Cardiac fibroblast (primary cell): ENCODE measurements at regions not wholly inside any gene's neighbourhood (a gene's known extent, or its start where the extent isn't known, plus 50 kb on each side); places are given as distances from the start of the nearest gene placed in this dataset.

Experiments
- DNase-seq, 2 donors: peaks; one replicate each; pipeline versions ENCODE4 v3.0.0 to v3.0.0-alpha.2; 2010; ENCODE audit warnings: low read depth in 2 of 2
- H3K4me3 ChIP-seq, 2 donors: replicated peaks in 1 of 2; 1 replicate in 1 of 2; 2 replicates in 1 of 2; pipeline ENCODE4 v1.5.1; 2011; ENCODE audit warnings: low read depth in 2 of 2, low read length in 2 of 2, mild to moderate bottlenecking in 2 of 2, moderate library complexity in 1 of 2
- TF ChIP-seq, protein P1 (sequence below): IDR thresholded peaks from one replicate; pipeline ENCODE4 v1.5.1; 2011; ENCODE audit warnings: low read depth, mild to moderate bottlenecking, low read length, inconsistent platforms

GRCh38 chr20:58145506-58146080 lies 82.9 kb downstream of the ANKRD60 start:
- TF ChIP-seq, protein P1, sequence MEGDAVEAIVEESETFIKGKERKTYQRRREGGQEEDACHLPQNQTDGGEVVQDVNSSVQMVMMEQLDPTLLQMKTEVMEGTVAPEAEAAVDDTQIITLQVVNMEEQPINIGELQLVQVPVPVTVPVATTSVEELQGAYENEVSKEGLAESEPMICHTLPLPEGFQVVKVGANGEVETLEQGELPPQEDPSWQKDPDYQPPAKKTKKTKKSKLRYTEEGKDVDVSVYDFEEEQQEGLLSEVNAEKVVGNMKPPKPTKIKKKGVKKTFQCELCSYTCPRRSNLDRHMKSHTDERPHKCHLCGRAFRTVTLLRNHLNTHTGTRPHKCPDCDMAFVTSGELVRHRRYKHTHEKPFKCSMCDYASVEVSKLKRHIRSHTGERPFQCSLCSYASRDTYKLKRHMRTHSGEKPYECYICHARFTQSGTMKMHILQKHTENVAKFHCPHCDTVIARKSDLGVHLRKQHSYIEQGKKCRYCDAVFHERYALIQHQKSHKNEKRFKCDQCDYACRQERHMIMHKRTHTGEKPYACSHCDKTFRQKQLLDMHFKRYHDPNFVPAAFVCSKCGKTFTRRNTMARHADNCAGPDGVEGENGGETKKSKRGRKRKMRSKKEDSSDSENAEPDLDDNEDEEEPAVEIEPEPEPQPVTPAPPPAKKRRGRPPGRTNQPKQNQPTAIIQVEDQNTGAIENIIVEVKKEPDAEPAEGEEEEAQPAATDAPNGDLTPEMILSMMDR: no peak
- H3K4me3 ChIP-seq: no peak overlapping the region
- no peak for DNase-seq

GRCh38 chr20:58144096-58144495 lies 84.4 kb downstream of the ANKRD60 start:
- TF ChIP-seq, protein P1: no peak
- DNase-seq: no peak
- H3K4me3 ChIP-seq: no peak overlapping the region

GRCh38 chr20:58143531-58143930 lies 84.9 kb downstream of the ANKRD60 start:
- H3K4me3 ChIP-seq: no peak overlapping the region
- TF ChIP-seq, protein P1: no peak
- DNase-seq: no peak

DNA sequence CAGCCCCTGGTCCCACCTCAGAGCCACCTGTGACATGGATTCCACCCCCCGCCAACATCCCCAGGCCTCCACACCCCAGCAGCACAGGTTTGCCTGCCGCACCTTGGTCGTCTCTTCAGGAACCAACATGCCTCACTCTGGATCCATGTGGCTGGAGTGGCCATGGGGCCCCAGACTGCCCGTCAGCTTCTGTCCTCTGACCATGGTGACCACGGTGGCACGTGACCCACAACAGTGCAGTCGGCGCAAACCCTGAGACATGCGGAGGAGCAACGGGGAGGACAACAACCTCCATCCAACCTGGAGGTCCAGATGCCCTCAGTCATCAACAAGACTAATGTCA lies 85.6 kb downstream of the ANKRD60 start:
- DNase-seq: no peak
- TF ChIP-seq, protein P1: no peak
- no peak overlapping the region for H3K4me3 ChIP-seq

DNA sequence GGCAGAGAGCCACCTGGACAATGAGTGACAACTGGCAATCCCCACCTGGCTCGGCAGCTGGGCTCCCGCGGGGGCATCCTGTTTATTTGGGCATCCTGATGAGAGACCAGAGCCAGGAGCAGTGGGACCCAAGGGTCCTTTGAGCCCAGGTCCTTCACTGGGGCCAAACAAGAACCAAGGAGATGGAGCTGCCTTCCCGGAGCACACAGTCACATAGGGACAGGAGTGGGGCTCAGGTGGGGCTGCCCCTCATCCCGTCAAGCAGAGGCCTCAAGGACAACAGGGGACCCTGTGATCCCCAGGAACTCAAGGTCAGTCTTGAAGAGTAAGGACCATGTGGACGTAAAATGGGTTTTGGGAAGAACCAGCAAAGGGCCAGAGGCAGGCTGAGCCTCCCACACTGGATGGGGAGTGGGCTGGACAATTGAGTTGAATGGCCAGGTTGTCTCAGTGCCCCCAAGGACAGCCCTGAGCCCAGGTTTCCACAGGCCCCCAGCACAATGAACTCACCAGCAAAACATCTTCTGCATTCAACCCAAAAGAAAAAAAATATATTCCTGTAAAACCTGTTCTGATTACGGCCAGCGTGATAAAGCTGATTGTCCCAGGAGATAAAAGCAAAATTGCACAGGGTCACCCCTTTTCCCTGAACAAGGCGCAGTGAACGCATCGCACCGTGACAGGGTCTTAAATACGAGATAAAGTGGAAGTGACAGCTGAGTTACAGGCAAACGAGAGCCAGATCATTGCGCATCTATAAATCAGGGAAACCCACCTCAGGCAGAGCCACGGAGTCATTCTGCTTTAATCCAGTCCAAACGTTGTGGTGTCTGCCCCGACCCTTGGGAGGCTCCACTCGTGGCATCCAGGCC lies 86.2 kb downstream of the ANKRD60 start:
- no peak overlapping the region for H3K4me3 ChIP-seq
- no peak for DNase-seq
- TF ChIP-seq, protein P1: no peak

- H3K4me3 ChIP-seq: no peak overlapping the region
- DNase-seq: no peak
- TF ChIP-seq, protein P1: no peak
Observed at GRCh38 chr20:58141496-58141895, 87.0 kb downstream of the ANKRD60 start.
